Left lung (tissue), 4 donors: ENCODE measurements at regions not wholly inside any gene's neighbourhood (a gene's known extent, or its start where the extent isn't known, plus 50 kb on each side); places are given as distances from the start of the nearest gene placed in this dataset.

Source experiments
- ATAC-seq: fragments of 200-7000 bp; cut with Tn5 transposase; one replicate; pipeline ENCODE4 v1.9.1; 2020; ENCODE audit warnings: moderate library complexity
- DNase-seq, 4 donors: peaks; one replicate each; pipeline ENCODE4 v3.0.0-alpha.2; 2013 to 2020
- H3K27ac ChIP-seq, 2 donors: fragments of 200-600 bp; sonication (generic) in 1 of 2; one replicate each; pipeline versions ENCODE4 v1.5.0 to v1.8.0; 2020 to 2021
- H3K27me3 ChIP-seq, 2 donors: fragments of 200-600 bp; sonication (generic) in 1 of 2; one replicate each; pipeline versions ENCODE4 v1.5.0 to v1.8.0; 2020 to 2021
- H3K36me3 ChIP-seq, 2 donors: fragments of 200-600 bp; sonication (generic) in 1 of 2; one replicate each; pipeline versions ENCODE4 v1.5.0 to v1.8.0; 2020 to 2021
- H3K4me1 ChIP-seq, 2 donors: fragments of 200-600 bp; one replicate each; pipeline ENCODE4 v1.8.0; 2021
- H3K4me3 ChIP-seq, 2 donors: fragments of 200-600 bp; sonication (generic) in 1 of 2; one replicate each; pipeline versions ENCODE4 v1.5.0 to v1.8.0; 2020 to 2021; ENCODE audit warnings: mild to moderate bottlenecking in 1 of 2
- H3K9me3 ChIP-seq, 2 donors: fragments of 200-600 bp; sonication (generic) in 1 of 2; one replicate each; pipeline versions ENCODE4 v1.5.0 to v1.8.0; 2020 to 2021
- CTCF ChIP-seq, 2 donors: fragments of 200-600 bp; sonication (generic) in 1 of 2; IDR thresholded peaks; one replicate each; pipeline versions ENCODE4 v1.5.0 to v1.8.0; 2021; ENCODE audit warnings: antibody characterized with exemption in 2 of 2
- intact Hi-C, 2 donors: fragments of 100-400 bp; cut with DNase I; formaldehyde crosslinking; loops; one replicate each; pipeline versions ENCODE4 v1.11.2 to v1.14.2; 2022
- donor health status: DM: no; HTN: yes; CAD: no.
- donor health status: DM: no; HTN: no; CAD: no.

DNA sequence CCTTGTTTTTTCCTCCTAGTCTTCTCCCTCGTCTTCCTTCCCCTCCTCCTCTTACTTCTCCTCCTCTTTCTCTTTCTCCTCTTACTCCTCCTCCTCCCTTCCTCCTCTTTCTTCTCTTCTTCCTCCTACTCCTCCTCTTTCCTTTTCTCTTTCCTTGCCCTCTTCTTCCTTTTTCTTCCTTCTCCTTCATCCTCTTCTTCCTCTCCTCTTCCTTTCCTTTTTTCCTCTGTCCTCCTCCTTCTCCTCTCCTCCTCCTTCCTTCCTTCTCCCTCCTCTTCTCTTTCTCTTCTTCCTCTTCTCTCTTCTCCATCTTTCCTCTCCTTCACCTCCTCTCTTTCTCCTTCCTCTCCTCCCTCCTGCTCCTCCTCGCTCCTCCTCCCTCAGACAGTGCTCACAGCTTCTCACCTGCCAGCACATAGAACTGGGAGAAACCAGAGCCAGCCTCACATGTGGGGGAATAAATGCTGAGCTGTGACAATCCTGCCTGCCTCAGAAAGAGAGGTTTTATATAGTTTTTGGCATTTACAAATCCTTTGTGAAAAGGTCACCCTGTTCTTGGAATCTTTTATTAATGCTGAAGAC, 84.3 kb upstream of the NLRP1 start:
- peaks cover 0 to 73% of the 10 kb centered on the region in 2 donors for H3K27me3 ChIP-seq
- no peak for DNase-seq
- no peaks in the 10 kb centered on the region for H3K36me3 ChIP-seq
- no peak for TF ChIP-seq CTCF (IDR thresholded peaks at IDR 0.05)
- no peak overlapping the region for H3K4me3 ChIP-seq
- no peaks in the 10 kb centered on the region for H3K4me1 ChIP-seq
- no peak overlapping the region for H3K27ac ChIP-seq
- no peak for ATAC-seq
- H3K9me3 ChIP-seq = no peaks in the 10 kb centered on the region
- intact Hi-C loops = no loop called here

- DNase-seq (no peak), ATAC-seq (no peak)
- no peaks in the 10 kb centered on the region for H3K9me3 ChIP-seq
- H3K27ac ChIP-seq = no peak overlapping the region
- H3K27me3 ChIP-seq = peaks cover 0 to 79% of the 10 kb centered on the region in 2 donors
- TF ChIP-seq CTCF (IDR thresholded peaks at IDR 0.05) = no peak
- H3K4me1 ChIP-seq = no peaks in the 10 kb centered on the region
- intact Hi-C loops = no loop called here
- H3K36me3 ChIP-seq = no peaks in the 10 kb centered on the region
- H3K4me3 ChIP-seq = no peak overlapping the region
These were observed 84.9 kb upstream of the NLRP1 start for GRCh38 chr17:5669191-5669590.

- DNase-seq (no peak), ATAC-seq (no peak)
- Histone ChIP-seq H3K4me1 (no peaks in the 10 kb centered on the region), H3K27me3 (peaks cover 0 to 56% of the 10 kb centered on the region in 2 donors), H3K36me3 (no peaks in the 10 kb centered on the region), H3K4me3 (no peak overlapping the region), H3K9me3 (no peaks in the 10 kb centered on the region), H3K27ac (no peak overlapping the region)
- intact Hi-C loops = no loop called here
- no peak for TF ChIP-seq CTCF (IDR thresholded peaks at IDR 0.05)
These were observed 87.8 kb upstream of the NLRP1 start for GRCh38 chr17:5672141-5672540.

DNA sequence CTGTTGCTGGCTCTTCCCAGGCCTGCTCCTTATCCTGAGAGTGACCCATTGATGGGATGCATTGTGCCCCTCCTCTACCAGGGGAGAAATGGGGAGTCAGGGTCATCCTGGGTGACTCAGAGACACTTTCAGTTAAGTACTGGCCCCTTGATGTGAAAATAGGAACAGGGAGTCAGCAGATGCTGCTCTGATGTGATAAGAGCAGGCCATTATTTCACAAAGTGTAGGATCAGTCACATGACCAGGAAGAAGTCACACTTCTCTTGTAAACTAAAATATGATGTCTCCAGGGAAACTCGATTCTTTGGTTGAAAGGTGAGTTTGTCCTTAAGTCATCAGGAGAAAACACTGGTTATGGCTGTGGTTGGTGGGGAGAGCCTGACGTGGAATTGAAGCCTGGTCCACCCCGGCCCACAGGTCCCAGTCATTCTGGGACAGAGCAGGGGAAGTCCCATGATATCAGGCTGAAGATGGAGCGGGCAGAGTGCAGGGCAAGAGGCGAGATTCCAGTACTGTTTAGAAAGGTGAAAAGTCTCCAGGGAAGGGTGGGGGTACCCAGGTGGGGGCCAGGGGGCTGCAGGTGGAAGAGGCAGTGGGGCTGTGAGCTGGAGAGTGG, 88.6 kb upstream of the NLRP1 start:
- DNase-seq (no peak), ATAC-seq (no peak)
- Histone ChIP-seq H3K27ac (no peak overlapping the region), H3K36me3 (no peaks in the 10 kb centered on the region), H3K4me1 (no peaks in the 10 kb centered on the region), H3K4me3 (no peak overlapping the region), H3K9me3 (no peaks in the 10 kb centered on the region), H3K27me3 (peaks cover 0 to 52% of the 10 kb centered on the region in 2 donors)
- TF ChIP-seq CTCF (IDR thresholded peaks at IDR 0.05) = no peak
- intact Hi-C loops = no loop called here

- DNase-seq = no peak
- Histone ChIP-seq H3K27ac (no peak overlapping the region), H3K4me1 (no peaks in the 10 kb centered on the region), H3K4me3 (no peak overlapping the region), H3K27me3 (peaks cover 0 to 25% of the 10 kb centered on the region in 2 donors), H3K9me3 (no peaks in the 10 kb centered on the region), H3K36me3 (no peaks in the 10 kb centered on the region)
- no peak for TF ChIP-seq CTCF (IDR thresholded peaks at IDR 0.05)
- no peak for ATAC-seq
- intact Hi-C loops = no loop called here
These were observed 91.5 kb upstream of the NLRP1 start for GRCh38 chr17:5675625-5676421.
